Lower lobe of right lung (tissue), 2 donors: ENCODE measurements at regions not wholly inside any gene's neighbourhood (a gene's known extent, or its start where the extent isn't known, plus 50 kb on each side); places are given as distances from the start of the nearest gene placed in this dataset.
"Not testable (repeated sequence)": the region's sequence is repeated elsewhere in the genome, so short reads cannot be mapped to it uniquely, and the experiment has no call there.

Source experiments
- ATAC-seq, 2 donors: fragments of 200-7000 bp; cut with Tn5 transposase; one replicate each; pipeline ENCODE4 v1.9.1; 2020 to 2022; ENCODE audit warnings: mild to moderate bottlenecking in 2 of 2, moderate library complexity in 2 of 2
- DNase-seq: peaks from one replicate; pipeline ENCODE4 v3.0.0-alpha.2; 2020
- H3K27ac ChIP-seq: fragments of 200-600 bp; one replicate; pipeline ENCODE4 v1.8.0; 2022
- H3K27me3 ChIP-seq: fragments of 200-600 bp; one replicate; pipeline ENCODE4 v1.8.0; 2022; ENCODE audit warnings: low read depth
- H3K36me3 ChIP-seq: fragments of 200-600 bp; one replicate; pipeline ENCODE4 v1.8.0; 2022; ENCODE audit warnings: mild to moderate bottlenecking
- H3K4me1 ChIP-seq: fragments of 200-600 bp; one replicate; pipeline ENCODE4 v1.8.0; 2022
- H3K4me3 ChIP-seq: fragments of 200-600 bp; one replicate; pipeline ENCODE4 v1.8.0; 2022; ENCODE audit warnings: mild to moderate bottlenecking
- H3K9me3 ChIP-seq: fragments of 200-600 bp; one replicate; pipeline ENCODE4 v1.8.0; 2022
- intact Hi-C: fragments of 100-400 bp; cut with DNase I; formaldehyde crosslinking; loops from one replicate; pipeline ENCODE4 v1.11.0; 2022
- TF ChIP-seq, protein P1 (sequence below): fragments of 200-600 bp; IDR thresholded peaks from one replicate; pipeline ENCODE4 v1.8.0; 2022; ENCODE audit warnings: antibody characterized with exemption, mild to moderate bottlenecking
- donor health status: DM: no; HTN: yes; CAD: no; lungs with severe emphysema.

DNA sequence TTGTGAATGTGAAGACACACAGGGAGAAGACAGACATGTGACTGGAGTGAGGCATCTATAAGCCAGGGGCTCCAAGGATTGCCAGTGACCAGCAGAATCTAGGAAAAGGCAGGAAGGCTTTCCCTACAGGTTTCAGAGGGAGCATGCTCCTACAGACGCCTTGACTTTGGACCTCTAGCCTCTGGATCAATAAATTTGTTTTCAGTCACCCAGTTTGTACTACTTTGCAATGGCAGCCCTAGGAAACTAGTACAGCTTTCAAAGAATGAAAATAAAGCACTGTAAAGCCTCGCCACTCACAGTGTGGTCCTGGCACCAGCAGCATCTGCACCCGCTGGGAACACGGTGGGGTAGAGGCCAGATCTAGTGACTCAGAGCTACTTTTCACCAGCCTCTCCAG is 510.0 kb downstream of the LTN1 start:
- intact Hi-C loops = no loop called here
- no peaks in the 10 kb centered on the region for H3K36me3 ChIP-seq
- no peaks in the 10 kb centered on the region for H3K4me1 ChIP-seq
- H3K4me3 ChIP-seq = no peak overlapping the region
- TF ChIP-seq, protein P1, sequence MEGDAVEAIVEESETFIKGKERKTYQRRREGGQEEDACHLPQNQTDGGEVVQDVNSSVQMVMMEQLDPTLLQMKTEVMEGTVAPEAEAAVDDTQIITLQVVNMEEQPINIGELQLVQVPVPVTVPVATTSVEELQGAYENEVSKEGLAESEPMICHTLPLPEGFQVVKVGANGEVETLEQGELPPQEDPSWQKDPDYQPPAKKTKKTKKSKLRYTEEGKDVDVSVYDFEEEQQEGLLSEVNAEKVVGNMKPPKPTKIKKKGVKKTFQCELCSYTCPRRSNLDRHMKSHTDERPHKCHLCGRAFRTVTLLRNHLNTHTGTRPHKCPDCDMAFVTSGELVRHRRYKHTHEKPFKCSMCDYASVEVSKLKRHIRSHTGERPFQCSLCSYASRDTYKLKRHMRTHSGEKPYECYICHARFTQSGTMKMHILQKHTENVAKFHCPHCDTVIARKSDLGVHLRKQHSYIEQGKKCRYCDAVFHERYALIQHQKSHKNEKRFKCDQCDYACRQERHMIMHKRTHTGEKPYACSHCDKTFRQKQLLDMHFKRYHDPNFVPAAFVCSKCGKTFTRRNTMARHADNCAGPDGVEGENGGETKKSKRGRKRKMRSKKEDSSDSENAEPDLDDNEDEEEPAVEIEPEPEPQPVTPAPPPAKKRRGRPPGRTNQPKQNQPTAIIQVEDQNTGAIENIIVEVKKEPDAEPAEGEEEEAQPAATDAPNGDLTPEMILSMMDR = no peak
- DNase-seq (no peak), ATAC-seq (no peak)
- no peaks in the 10 kb centered on the region for H3K27me3 ChIP-seq
- no peaks in the 10 kb centered on the region for H3K9me3 ChIP-seq
- no peak overlapping the region for H3K27ac ChIP-seq

DNA sequence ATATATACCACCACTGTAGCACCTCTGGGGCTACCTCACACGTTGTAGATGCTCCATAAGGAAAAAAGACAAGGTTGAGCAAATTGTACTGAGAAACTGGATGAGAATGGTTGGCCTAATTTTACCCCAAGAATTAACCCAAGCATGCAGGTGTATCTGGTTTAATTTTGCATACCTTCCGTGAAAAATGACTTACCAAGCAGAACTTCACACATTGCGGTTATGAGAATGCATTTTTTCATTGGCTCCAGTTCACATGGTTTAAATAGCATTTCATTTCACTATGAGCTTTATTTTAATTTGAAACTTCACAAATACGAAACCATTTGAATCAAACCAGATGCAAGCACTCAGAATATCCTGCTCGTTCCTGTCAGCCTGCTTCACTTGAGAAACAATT is 512.2 kb downstream of the LTN1 start:
- intact Hi-C loops = no loop called here
- Histone ChIP-seq H3K36me3 (no peaks in the 10 kb centered on the region), H3K4me1 (no peaks in the 10 kb centered on the region), H3K27me3 (no peaks in the 10 kb centered on the region), H3K27ac (no peak overlapping the region), H3K9me3 (no peaks in the 10 kb centered on the region), H3K4me3 (no peak overlapping the region)
- TF ChIP-seq, protein P1 = no peak
- DNase-seq (no peak), ATAC-seq (no peak)

DNA sequence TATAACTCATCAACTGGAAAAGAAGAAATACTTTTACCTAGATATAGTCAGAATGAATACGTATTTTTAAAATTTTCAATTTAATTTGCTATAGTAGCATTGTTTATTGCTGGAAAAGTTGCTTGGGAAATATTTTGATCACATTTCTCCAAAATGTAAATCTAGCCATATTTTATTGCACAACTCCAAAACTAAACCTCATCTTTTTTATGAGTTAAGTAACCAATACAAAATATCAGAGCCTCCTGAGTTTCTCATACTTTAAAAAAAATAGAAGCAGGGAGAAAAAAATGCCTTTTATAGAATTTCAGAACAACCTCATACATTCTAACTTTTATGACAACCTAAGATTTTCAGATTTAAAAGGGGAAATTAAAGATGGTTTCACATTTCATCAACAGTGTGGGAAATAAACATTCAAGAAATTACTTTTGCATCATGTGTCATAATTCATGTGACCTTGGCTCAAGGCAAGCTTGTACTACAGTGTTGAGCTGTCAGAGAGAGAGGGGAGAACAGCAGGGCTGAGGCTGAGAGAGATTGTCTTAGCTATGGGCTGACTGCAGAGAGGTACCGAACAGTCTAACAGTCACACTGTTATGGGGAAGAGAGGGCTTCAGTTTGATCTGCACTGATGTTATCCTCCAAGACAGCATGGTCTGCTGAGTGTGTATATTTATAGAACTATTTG is 519.0 kb downstream of the LTN1 start:
- H3K27me3 ChIP-seq = no peaks in the 10 kb centered on the region
- intact Hi-C loops = no loop called here
- TF ChIP-seq, protein P1 = no peak
- H3K4me3 ChIP-seq = no peak overlapping the region
- H3K27ac ChIP-seq = no peak overlapping the region
- H3K9me3 ChIP-seq = no peaks in the 10 kb centered on the region
- DNase-seq (no peak), ATAC-seq (peak in 1 of 2 donors; percentile 48)
- H3K36me3 ChIP-seq = no peaks in the 10 kb centered on the region
- no peaks in the 10 kb centered on the region for H3K4me1 ChIP-seq

- intact Hi-C loops, ATAC-seq: not testable (repeated sequence)
These were observed 520.1 kb downstream of the LTN1 start for GRCh38 chr21:28472543-28472942.

GRCh38 chr21:28464988-28465387 is 527.7 kb downstream of the LTN1 start:
- no peak for DNase-seq
- Histone ChIP-seq H3K4me3 (no peak overlapping the region), H3K9me3 (no peaks in the 10 kb centered on the region), H3K27ac (no peak overlapping the region), H3K4me1 (no peaks in the 10 kb centered on the region), H3K36me3 (no peaks in the 10 kb centered on the region), H3K27me3 (no peaks in the 10 kb centered on the region)
- ATAC-seq = no peak
- intact Hi-C loops = no loop called here
- TF ChIP-seq, protein P1 = no peak

More at GRCh38 chr21:28472543-28472942, 520.1 kb downstream of the LTN1 start:
- not testable (repeated sequence) for DNase-seq, H3K9me3 ChIP-seq, H3K27me3 ChIP-seq, H3K4me1 ChIP-seq, H3K27ac ChIP-seq, H3K4me3 ChIP-seq, H3K36me3 ChIP-seq

- no peak overlapping the region for H3K4me3 ChIP-seq
- TF ChIP-seq, protein P1 = no peak
- H3K4me1 ChIP-seq = no peaks in the 10 kb centered on the region
- ATAC-seq (no peak), DNase-seq (no peak)
- intact Hi-C loops = no loop called here
- no peaks in the 10 kb centered on the region for H3K36me3 ChIP-seq
- H3K9me3 ChIP-seq = no peaks in the 10 kb centered on the region
- H3K27me3 ChIP-seq = no peaks in the 10 kb centered on the region
- no peak overlapping the region for H3K27ac ChIP-seq
These were observed 528.6 kb downstream of the LTN1 start for GRCh38 chr21:28464095-28464494.
